GM23338 (cell line): ENCODE measurements at regions not wholly inside any gene's neighbourhood (a gene's known extent, or its start where the extent isn't known, plus 50 kb on each side); places are given as distances from the start of the nearest gene placed in this dataset.

ENCODE experiments used
- ATAC-seq: fragments of 200-7000 bp; cut with Tn5 transposase; 3 replicates; pipeline ENCODE4 v1.9.1; 2020
- DNase-seq: peaks from one replicate; pipeline ENCODE4 v3.0.0-alpha.2; 2015; ENCODE audit warnings: low spot score
- H2AFZ ChIP-seq: fragments of 200-600 bp; sonication (generic); 2 replicates; pipeline ENCODE4 v1.8.0; 2016; ENCODE audit warnings: antibody characterized with exemption, mild to moderate bottlenecking, moderate library complexity
- H3F3A ChIP-seq: fragments of 200-600 bp; sonication (generic); replicated peaks from 2 replicates; pipeline ENCODE4 v1.8.0; 2017; ENCODE audit warnings: antibody characterized with exemption, mixed run types, low read depth
- H3K27ac ChIP-seq: fragments of 200-600 bp; sonication (generic); 2 replicates; pipeline ENCODE4 v1.6.1; 2016; ENCODE audit warnings: low read depth
- H3K27me3 ChIP-seq: fragments of 200-600 bp; sonication (generic); 2 replicates; pipeline ENCODE4 v1.8.0; 2016; ENCODE audit warnings: mild to moderate bottlenecking, mixed run types, moderate library complexity; ENCODE audit not compliant: insufficient read depth
- H3K36me3 ChIP-seq: fragments of 200-600 bp; sonication (generic); 2 replicates; pipeline ENCODE4 v1.8.0; 2016; ENCODE audit warnings: mild to moderate bottlenecking; ENCODE audit not compliant: insufficient read depth
- H3K4me1 ChIP-seq: fragments of 200-600 bp; sonication (generic); 2 replicates; pipeline ENCODE4 v1.8.0; 2016; ENCODE audit warnings: mild to moderate bottlenecking, moderate library complexity; ENCODE audit not compliant: insufficient read depth
- H3K4me2 ChIP-seq: fragments of 200-600 bp; sonication (generic); 2 replicates; pipeline ENCODE4 v1.7.1; 2017; ENCODE audit warnings: mixed run types
- H3K4me3 ChIP-seq: fragments of 200-600 bp; sonication (generic); 2 replicates; pipeline ENCODE4 v1.6.1; 2016; ENCODE audit warnings: mixed run types
- H3K79me2 ChIP-seq: fragments of 200-600 bp; sonication (generic); replicated peaks from 2 replicates; pipeline ENCODE4 v1.8.0; 2017; ENCODE audit warnings: mild to moderate bottlenecking; ENCODE audit not compliant: insufficient read depth
- H3K9me2 ChIP-seq: fragments of 200-600 bp; sonication (generic); 2 replicates; pipeline ENCODE4 v1.8.0; 2017; ENCODE audit not compliant: insufficient read depth
- H4K20me1 ChIP-seq: fragments of 200-600 bp; sonication (generic); replicated peaks from 2 replicates; pipeline ENCODE4 v1.8.0; 2017; ENCODE audit warnings: mild to moderate bottlenecking; ENCODE audit not compliant: insufficient read depth
- H3K27ac Mint-ChIP-seq: 2 replicates; pipeline ENCODE4 v1.8.0; 2020; ENCODE audit warnings: inconsistent platforms, mild to moderate bottlenecking, moderate library complexity, mixed read lengths
- H3K27me3 Mint-ChIP-seq: 3 replicates; pipeline ENCODE4 v1.8.0; 2022; ENCODE audit warnings: low read depth, mild to moderate bottlenecking, moderate library complexity, mixed read lengths, inconsistent platforms; ENCODE audit not compliant: insufficient read depth, poor library complexity
- H3K36me3 Mint-ChIP-seq: 3 replicates; pipeline ENCODE4 v1.8.0; 2021; ENCODE audit warnings: low read depth, mild to moderate bottlenecking, inconsistent platforms, moderate library complexity, mixed read lengths
- H3K4me1 Mint-ChIP-seq: 3 replicates; pipeline ENCODE4 v1.8.0; 2020; ENCODE audit warnings: mild to moderate bottlenecking, inconsistent platforms, mixed read lengths
- H3K4me3 Mint-ChIP-seq: 3 replicates; pipeline ENCODE4 v1.8.0; 2021; ENCODE audit warnings: moderate library complexity, mild to moderate bottlenecking, inconsistent platforms, mixed read lengths
- H3K9me3 Mint-ChIP-seq: 3 replicates; pipeline ENCODE4 v1.8.0; 2020; ENCODE audit warnings: moderate library complexity, mild to moderate bottlenecking, inconsistent platforms, mixed read lengths
- CREB1 ChIP-seq: fragments of 250-450 bp; sonication (Bioruptor Pico); IDR thresholded peaks from 2 replicates; pipeline ENCODE4 v1.5.0; 2020; ENCODE audit warnings: low read depth, mild to moderate bottlenecking, moderate library complexity
- ETS1 ChIP-seq: IDR thresholded peaks from 2 replicates; pipeline ENCODE4 v1.6.1; 2016; ENCODE audit warnings: antibody characterized with exemption
- EZH2 ChIP-seq: fragments of 200-600 bp; sonication (generic); IDR thresholded peaks from one replicate; pipeline ENCODE4 v1.8.0; 2017; ENCODE audit warnings: antibody characterized with exemption, mild to moderate bottlenecking, low read depth; ENCODE audit not compliant: unreplicated experiment
- EZH2phosphoT487 ChIP-seq: fragments of 200-600 bp; sonication (generic); IDR thresholded peaks from one replicate; pipeline ENCODE4 v1.8.1; 2018; ENCODE audit warnings: antibody characterized with exemption; ENCODE audit not compliant: unreplicated experiment
- JUNB ChIP-seq: IDR thresholded peaks from one replicate; pipeline ENCODE4 v1.6.1; 2016; ENCODE audit warnings: antibody characterized with exemption; ENCODE audit not compliant: unreplicated experiment
- NANOG ChIP-seq: IDR thresholded peaks from 2 replicates; pipeline ENCODE4 v1.6.1; 2016; ENCODE audit warnings: antibody characterized with exemption, borderline replicate concordance
- POLR2AphosphoS5 ChIP-seq: IDR thresholded peaks from 2 replicates; pipeline ENCODE4 v1.6.1; 2016; ENCODE audit warnings: antibody characterized with exemption, low read depth
- REST ChIP-seq: IDR thresholded peaks from one replicate; pipeline ENCODE4 v1.6.1; 2018; ENCODE audit warnings: antibody characterized with exemption; ENCODE audit not compliant: unreplicated experiment
- STAT1 ChIP-seq: IDR thresholded peaks from one replicate; pipeline ENCODE4 v1.6.1; 2016; ENCODE audit warnings: antibody characterized with exemption; ENCODE audit not compliant: unreplicated experiment
- ZNF114 ChIP-seq: fragments of 250-450 bp; sonication (Bioruptor Pico); IDR thresholded peaks from 2 replicates; pipeline ENCODE4 v1.5.0; 2020; ENCODE audit warnings: mild to moderate bottlenecking, moderate library complexity
- TF ChIP-seq, protein P1 (sequence below), 2 experiments: fragments of 200-600 bp in 1 of 2; sonication (generic) in 1 of 2; conservative IDR thresholded peaks; 2 replicates each; pipeline versions ENCODE4 v1.5.1 to v1.6.1; 2016 to 2017; ENCODE audit warnings: antibody characterized with exemption in 2 of 2, low read depth in 2 of 2, mild to moderate bottlenecking in 2 of 2, moderate library complexity in 1 of 2

- no peak for DNase-seq
- H3K4me1 Mint-ChIP-seq, result peaks cover 12% of the 10 kb centered on the region; the same call in 2 of the 3 replicates
- TF ChIP-seq, protein P1, sequence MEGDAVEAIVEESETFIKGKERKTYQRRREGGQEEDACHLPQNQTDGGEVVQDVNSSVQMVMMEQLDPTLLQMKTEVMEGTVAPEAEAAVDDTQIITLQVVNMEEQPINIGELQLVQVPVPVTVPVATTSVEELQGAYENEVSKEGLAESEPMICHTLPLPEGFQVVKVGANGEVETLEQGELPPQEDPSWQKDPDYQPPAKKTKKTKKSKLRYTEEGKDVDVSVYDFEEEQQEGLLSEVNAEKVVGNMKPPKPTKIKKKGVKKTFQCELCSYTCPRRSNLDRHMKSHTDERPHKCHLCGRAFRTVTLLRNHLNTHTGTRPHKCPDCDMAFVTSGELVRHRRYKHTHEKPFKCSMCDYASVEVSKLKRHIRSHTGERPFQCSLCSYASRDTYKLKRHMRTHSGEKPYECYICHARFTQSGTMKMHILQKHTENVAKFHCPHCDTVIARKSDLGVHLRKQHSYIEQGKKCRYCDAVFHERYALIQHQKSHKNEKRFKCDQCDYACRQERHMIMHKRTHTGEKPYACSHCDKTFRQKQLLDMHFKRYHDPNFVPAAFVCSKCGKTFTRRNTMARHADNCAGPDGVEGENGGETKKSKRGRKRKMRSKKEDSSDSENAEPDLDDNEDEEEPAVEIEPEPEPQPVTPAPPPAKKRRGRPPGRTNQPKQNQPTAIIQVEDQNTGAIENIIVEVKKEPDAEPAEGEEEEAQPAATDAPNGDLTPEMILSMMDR (conservative IDR thresholded peaks at IDR 0.05; ENCODE audit: low read depth in 2 of 2), result no peak
- TF ChIP-seq EZH2phosphoT487 (no peak), EZH2 (no peak)
Observed at GRCh38 chr3:41041462-41041861, 157.8 kb upstream of the CTNNB1 start.

GRCh38 chr3:41041899-41042298 lies 157.4 kb upstream of the CTNNB1 start:
- Histone ChIP-seq H2AFZ (no peak overlapping the region), H3K27ac (no peak overlapping the region), H3K27me3 (no peaks in the 10 kb centered on the region), H4K20me1 (no peaks in the 10 kb centered on the region), H3K9me2 (peaks cover 17% of the 10 kb centered on the region), H3K4me2 (no peak overlapping the region), H3K79me2 (no peaks in the 10 kb centered on the region), H3K4me1 (peaks cover 9% of the 10 kb centered on the region), H3K4me3 (no peak overlapping the region), H3K36me3 (no peaks in the 10 kb centered on the region), H3F3A (no peaks in the 10 kb centered on the region)
- no peak overlapping the region for H3K4me3 Mint-ChIP-seq
- DNase-seq, result no peak
- H3K27ac Mint-ChIP-seq, result no peak overlapping the region
- no peak for ATAC-seq
- H3K4me1 Mint-ChIP-seq, result peaks cover 12% of the 10 kb centered on the region; the same call in 2 of the 3 replicates
- no peaks in the 10 kb centered on the region for H3K27me3 Mint-ChIP-seq
- H3K36me3 Mint-ChIP-seq, result peaks cover 5% of the 10 kb centered on the region; the same call in 1 of the 3 replicates
- H3K9me3 Mint-ChIP-seq, result no peaks in the 10 kb centered on the region
- TF ChIP-seq ETS1, result no peak
- TF ChIP-seq REST, result no peak
- no peak for TF ChIP-seq JUNB
- no peak for TF ChIP-seq CREB1 (CRISPR knock-in tag)
- TF ChIP-seq STAT1, result no peak
- TF ChIP-seq EZH2, result no peak
- no peak for TF ChIP-seq ZNF114 (CRISPR knock-in tag)
- TF ChIP-seq NANOG, result no peak
- no peak for TF ChIP-seq POLR2AphosphoS5
- TF ChIP-seq EZH2phosphoT487, result no peak

More at GRCh38 chr3:41041462-41041861, 157.8 kb upstream of the CTNNB1 start:
- no peaks in the 10 kb centered on the region for H3K27me3 Mint-ChIP-seq
- no peak overlapping the region for H3K27ac Mint-ChIP-seq
- Histone ChIP-seq H3K4me2 (no peak overlapping the region), H4K20me1 (no peaks in the 10 kb centered on the region), H3K36me3 (no peaks in the 10 kb centered on the region), H3K4me1 (peaks cover 9% of the 10 kb centered on the region), H3K79me2 (no peaks in the 10 kb centered on the region), H3K9me2 (peaks cover 17% of the 10 kb centered on the region), H2AFZ (no peak overlapping the region), H3K27ac (no peak overlapping the region), H3K4me3 (no peak overlapping the region), H3F3A (no peaks in the 10 kb centered on the region), H3K27me3 (no peaks in the 10 kb centered on the region)
- H3K4me3 Mint-ChIP-seq, result no peak overlapping the region
- no peak for ATAC-seq
- H3K9me3 Mint-ChIP-seq, result no peaks in the 10 kb centered on the region
- 0 out of 3 replicates have a peak, but pooled peaks cover under 1% of the 10 kb centered on the region for H3K36me3 Mint-ChIP-seq
